IPS-15b (cell line): ENCODE measurements at regions not wholly inside any gene's neighbourhood (a gene's known extent, or its start where the extent isn't known, plus 50 kb on each side); places are given as distances from the start of the nearest gene placed in this dataset.

ENCODE experiments used
- H3K27me3 ChIP-seq: one replicate; pipeline ENCODE4 v1.6.1; 2013; ENCODE audit warnings: low read length; ENCODE audit not compliant: control insufficient read depth, insufficient read depth
- H3K36me3 ChIP-seq: one replicate; pipeline ENCODE4 v1.6.1; 2013; ENCODE audit warnings: low read length; ENCODE audit not compliant: control insufficient read depth, insufficient read depth
- H3K4me1 ChIP-seq: one replicate; pipeline ENCODE4 v1.6.1; 2013; ENCODE audit warnings: mild to moderate bottlenecking, low read length; ENCODE audit not compliant: control insufficient read depth, insufficient read depth
- H3K4me3 ChIP-seq: one replicate; pipeline ENCODE4 v1.5.1; 2013; ENCODE audit warnings: low read depth, low read length
- H3K9ac ChIP-seq: one replicate; pipeline ENCODE4 v1.6.1; 2013; ENCODE audit warnings: low read depth, mild to moderate bottlenecking, low read length
- H3K9me3 ChIP-seq: one replicate; pipeline ENCODE4 v1.6.1; 2013; ENCODE audit warnings: mild to moderate bottlenecking, low read length; ENCODE audit not compliant: control insufficient read depth, insufficient read depth

DNA sequence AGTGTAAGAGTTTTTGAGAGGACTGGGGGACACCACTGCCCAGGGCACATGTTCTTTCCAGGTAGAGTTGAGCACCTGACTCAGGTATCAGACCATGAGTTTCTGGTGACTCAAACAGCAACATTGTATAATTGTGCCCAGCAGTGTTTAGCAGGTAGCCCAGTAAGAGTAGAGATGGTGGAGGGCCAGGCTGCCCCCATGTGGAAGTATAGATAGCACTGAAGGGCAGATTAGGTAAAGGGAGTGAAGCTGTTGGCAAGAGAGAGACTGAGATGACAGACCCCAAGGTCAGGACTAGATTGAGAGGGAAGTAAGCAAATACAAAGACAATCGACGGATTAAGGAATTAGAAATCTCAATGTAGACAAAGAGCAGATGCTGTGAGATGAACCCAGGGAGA is 74.6 kb downstream of the TRIM42 start:
- H3K9me3 ChIP-seq, result no peaks in the 10 kb centered on the region
- H3K4me1 ChIP-seq, result no peaks in the 10 kb centered on the region
- no peak overlapping the region for H3K4me3 ChIP-seq
- no peak overlapping the region for H3K9ac ChIP-seq
- H3K36me3 ChIP-seq, result no peaks in the 10 kb centered on the region
- H3K27me3 ChIP-seq, result no peaks in the 10 kb centered on the region

- no peaks in the 10 kb centered on the region for H3K4me1 ChIP-seq
- no peaks in the 10 kb centered on the region for H3K36me3 ChIP-seq
- H3K27me3 ChIP-seq, result no peaks in the 10 kb centered on the region
- no peaks in the 10 kb centered on the region for H3K9me3 ChIP-seq
- H3K9ac ChIP-seq, result no peak overlapping the region
- no peak overlapping the region for H3K4me3 ChIP-seq
Measured at GRCh38 chr3:140753865-140754754, 76.2 kb downstream of the TRIM42 start.

DNA sequence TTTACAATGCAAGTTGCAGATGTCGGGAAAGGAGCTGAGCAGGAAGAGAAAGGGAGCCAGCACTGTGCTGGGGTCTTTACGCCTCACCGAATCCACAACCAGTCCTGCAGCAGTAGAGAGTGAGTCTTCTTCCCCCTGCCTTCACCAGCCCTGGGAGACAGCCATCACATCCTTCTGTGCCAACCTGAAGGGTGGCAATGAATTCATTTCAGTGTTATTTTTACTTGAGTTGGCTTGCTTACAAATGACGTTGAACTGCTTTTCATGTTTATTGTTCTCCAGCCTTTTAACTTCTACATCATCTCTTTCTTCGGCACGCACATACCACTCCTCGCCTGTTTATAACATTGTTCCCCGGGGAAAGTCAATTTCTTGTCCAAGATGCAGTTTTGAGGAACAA is 77.1 kb downstream of the TRIM42 start:
- no peak overlapping the region for H3K4me3 ChIP-seq
- H3K9ac ChIP-seq, result no peak overlapping the region
- no peaks in the 10 kb centered on the region for H3K27me3 ChIP-seq
- H3K9me3 ChIP-seq, result no peaks in the 10 kb centered on the region
- no peaks in the 10 kb centered on the region for H3K36me3 ChIP-seq
- no peaks in the 10 kb centered on the region for H3K4me1 ChIP-seq

DNA sequence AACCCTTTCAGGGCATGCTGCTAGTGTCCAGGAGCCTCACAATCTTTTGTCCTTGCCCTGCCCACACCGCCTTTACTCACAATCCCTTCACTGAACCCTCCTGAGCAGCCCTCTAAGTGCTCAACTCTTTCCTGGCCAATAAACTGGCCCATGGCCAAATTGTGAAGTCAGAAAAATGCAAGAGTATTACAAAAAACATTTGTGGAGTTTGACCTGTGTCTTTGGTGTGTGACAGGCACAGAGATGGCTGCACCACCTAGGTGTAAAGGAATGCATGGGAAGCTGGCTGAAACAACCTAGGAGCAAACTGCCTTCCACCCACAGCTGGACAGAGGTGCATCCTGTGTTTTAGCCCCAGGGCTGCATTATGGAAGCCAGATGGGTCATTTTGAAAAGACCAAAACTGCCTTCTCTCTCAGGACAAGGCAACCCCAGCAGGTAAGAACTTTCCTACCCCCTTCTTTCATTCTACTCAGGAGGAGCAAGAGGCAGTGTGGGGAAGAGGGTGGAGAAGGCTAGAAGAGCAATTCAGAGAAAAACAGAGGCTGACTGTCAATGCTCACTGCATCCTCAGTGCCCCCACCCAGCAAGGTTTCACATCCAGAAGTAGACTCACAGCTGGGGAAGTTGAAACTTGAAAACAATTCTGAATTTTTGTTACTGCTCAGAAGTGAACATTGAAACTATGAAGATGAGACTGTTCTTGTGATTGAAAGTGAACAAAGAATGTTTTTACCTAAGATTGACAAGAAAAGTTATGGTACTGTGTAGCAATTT is 78.6 kb downstream of the TRIM42 start:
- Histone ChIP-seq H3K4me3 (no peak overlapping the region), H3K9ac (no peak overlapping the region), H3K4me1 (no peaks in the 10 kb centered on the region), H3K9me3 (no peaks in the 10 kb centered on the region), H3K36me3 (no peaks in the 10 kb centered on the region), H3K27me3 (no peaks in the 10 kb centered on the region)

GRCh38 chr3:140758791-140759444 is 81.1 kb downstream of the TRIM42 start:
- Histone ChIP-seq H3K4me1 (no peaks in the 10 kb centered on the region), H3K27me3 (no peaks in the 10 kb centered on the region), H3K36me3 (no peaks in the 10 kb centered on the region), H3K9me3 (no peaks in the 10 kb centered on the region), H3K4me3 (no peak overlapping the region), H3K9ac (no peak overlapping the region)

DNA sequence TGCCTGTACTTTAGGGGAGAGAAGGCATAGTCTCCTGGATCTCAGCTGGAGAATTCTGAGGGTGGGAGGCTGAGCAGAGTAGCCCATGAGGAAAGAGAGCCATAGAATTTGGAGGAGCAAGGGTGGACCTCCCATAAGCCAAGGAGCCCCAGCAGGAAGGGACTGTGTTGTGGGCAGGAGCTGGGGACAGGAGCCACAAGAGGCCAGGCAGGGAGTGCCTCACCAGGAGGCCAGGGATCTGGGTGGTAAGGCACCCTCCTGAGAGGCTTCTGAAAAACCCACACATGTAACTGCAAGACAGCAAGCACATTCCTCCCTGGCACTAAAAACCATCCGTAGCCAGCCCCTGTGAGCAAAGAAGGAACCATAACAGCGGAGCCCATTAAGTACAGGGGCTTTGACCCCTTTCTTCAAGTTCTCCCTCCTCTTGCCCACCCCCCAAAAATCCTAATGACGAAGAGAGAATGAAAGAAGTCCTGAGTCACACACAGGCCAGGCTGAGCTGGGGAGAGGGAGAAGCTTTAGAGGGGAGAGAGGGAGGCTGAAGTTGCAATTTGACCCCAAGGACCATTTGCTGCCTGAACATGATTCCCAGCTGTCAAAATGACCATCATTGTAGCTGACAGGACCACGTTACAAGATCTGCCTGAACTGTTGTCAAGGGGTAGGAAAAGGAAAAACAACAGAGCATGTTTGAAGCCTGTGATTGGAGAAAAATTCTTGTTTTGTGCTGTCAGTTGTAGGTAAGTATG is 82.6 kb downstream of the TRIM42 start:
- Histone ChIP-seq H3K9ac (no peak overlapping the region), H3K27me3 (no peaks in the 10 kb centered on the region), H3K4me3 (no peak overlapping the region), H3K9me3 (no peaks in the 10 kb centered on the region), H3K36me3 (no peaks in the 10 kb centered on the region), H3K4me1 (no peaks in the 10 kb centered on the region)

- Histone ChIP-seq H3K4me1 (no peaks in the 10 kb centered on the region), H3K9ac (no peak overlapping the region), H3K4me3 (no peak overlapping the region), H3K9me3 (no peaks in the 10 kb centered on the region), H3K27me3 (no peaks in the 10 kb centered on the region), H3K36me3 (no peaks in the 10 kb centered on the region)
Measured at GRCh38 chr3:140761076-140761639, 83.3 kb downstream of the TRIM42 start.

DNA sequence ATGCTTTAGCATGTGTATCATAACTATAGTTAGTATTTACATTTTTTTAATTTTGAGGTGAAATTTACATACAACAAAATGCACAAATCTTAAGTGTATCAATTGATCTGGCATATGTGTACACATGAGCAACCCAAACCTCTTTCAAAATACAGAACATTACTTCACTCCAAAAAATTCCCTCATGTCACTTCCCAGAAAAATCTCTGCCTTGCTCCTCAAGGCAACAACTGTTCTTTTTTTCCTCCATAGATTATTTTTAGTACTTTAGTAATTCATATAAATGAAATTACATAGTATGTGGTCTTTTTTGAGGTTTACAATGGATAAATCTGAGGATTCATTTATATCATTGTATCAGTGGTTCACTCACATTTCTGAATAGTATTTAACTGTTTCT is 84.9 kb downstream of the TRIM42 start:
- no peak overlapping the region for H3K9ac ChIP-seq
- H3K36me3 ChIP-seq, result no peaks in the 10 kb centered on the region
- H3K4me1 ChIP-seq, result no peaks in the 10 kb centered on the region
- no peaks in the 10 kb centered on the region for H3K27me3 ChIP-seq
- H3K4me3 ChIP-seq, result no peak overlapping the region
- H3K9me3 ChIP-seq, result no peaks in the 10 kb centered on the region

- Histone ChIP-seq H3K4me1 (no peaks in the 10 kb centered on the region), H3K4me3 (no peak overlapping the region), H3K9me3 (no peaks in the 10 kb centered on the region), H3K9ac (no peak overlapping the region), H3K36me3 (no peaks in the 10 kb centered on the region), H3K27me3 (no peaks in the 10 kb centered on the region)
Measured at GRCh38 chr3:140763532-140763931, 85.7 kb downstream of the TRIM42 start.

DNA sequence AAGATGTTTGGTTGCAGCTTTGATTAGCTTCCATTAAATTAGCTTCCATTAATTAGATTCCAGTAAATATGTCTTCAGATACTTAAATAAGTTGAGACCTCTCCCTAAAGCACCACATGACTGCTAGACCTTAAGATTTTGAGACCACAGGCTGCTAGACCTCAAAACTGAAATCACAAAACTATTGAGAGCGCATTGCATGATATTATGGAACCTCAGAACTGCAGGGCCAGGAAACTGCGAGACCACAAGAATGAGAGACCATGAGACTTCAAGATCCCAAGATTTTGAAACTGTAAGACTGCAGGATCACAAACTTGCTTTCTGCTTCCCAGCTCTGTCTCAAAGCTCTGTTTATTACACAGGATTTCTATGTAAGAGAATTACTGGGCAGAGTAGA is 87.4 kb downstream of the TRIM42 start:
- Histone ChIP-seq H3K4me1 (no peaks in the 10 kb centered on the region), H3K27me3 (no peaks in the 10 kb centered on the region), H3K9me3 (no peaks in the 10 kb centered on the region), H3K36me3 (no peaks in the 10 kb centered on the region), H3K4me3 (no peak overlapping the region), H3K9ac (no peak overlapping the region)

DNA sequence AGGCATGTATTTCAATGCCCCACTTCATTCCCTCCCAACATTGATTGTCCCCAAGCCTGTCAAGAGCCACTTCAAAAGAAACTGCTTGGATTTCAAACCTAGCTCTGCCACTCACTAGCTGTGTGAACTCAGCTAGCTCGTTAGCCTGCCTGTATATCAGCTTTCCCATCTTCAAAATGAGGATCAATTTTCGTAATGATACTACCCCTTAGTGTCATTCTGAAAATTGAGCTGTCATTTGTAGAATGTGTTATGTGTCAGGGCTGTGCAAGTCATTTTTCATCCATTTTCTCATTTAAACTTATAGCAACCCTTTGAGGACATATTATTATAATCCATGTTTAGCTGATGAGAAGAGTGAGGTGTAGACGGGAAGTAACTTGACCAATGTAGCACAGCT is 88.6 kb downstream of the TRIM42 start:
- no peak overlapping the region for H3K9ac ChIP-seq
- H3K9me3 ChIP-seq, result no peaks in the 10 kb centered on the region
- H3K4me1 ChIP-seq, result no peaks in the 10 kb centered on the region
- no peaks in the 10 kb centered on the region for H3K27me3 ChIP-seq
- H3K36me3 ChIP-seq, result no peaks in the 10 kb centered on the region
- no peak overlapping the region for H3K4me3 ChIP-seq
